Fibroblast of lung (primary cell): ENCODE measurements at regions not wholly inside any gene's neighbourhood (a gene's known extent, or its start where the extent isn't known, plus 50 kb on each side); places are given as distances from the start of the nearest gene placed in this dataset.
"Not testable (repeated sequence)": the region's sequence is repeated elsewhere in the genome, so short reads cannot be mapped to it uniquely, and the experiment has no call there.

Experiments used
- EZH2 ChIP-seq: IDR thresholded peaks from 2 replicates; pipeline ENCODE4 v1.5.1; 2012; ENCODE audit warnings: low read length, control low read depth, mild to moderate bottlenecking; ENCODE audit errors: missing control alignments
- TF ChIP-seq, protein P1 (sequence below), 2 donors: IDR thresholded peaks in 1 of 2; conservative IDR thresholded peaks in 1 of 2; 1 replicate in 1 of 2; 2 replicates in 1 of 2; pipeline ENCODE4 v1.5.1; 2011 to 2012; ENCODE audit warnings: low read length in 2 of 2, control low read depth in 1 of 2, inconsistent platforms in 1 of 2, low read depth in 1 of 2, mild to moderate bottlenecking in 1 of 2

DNA sequence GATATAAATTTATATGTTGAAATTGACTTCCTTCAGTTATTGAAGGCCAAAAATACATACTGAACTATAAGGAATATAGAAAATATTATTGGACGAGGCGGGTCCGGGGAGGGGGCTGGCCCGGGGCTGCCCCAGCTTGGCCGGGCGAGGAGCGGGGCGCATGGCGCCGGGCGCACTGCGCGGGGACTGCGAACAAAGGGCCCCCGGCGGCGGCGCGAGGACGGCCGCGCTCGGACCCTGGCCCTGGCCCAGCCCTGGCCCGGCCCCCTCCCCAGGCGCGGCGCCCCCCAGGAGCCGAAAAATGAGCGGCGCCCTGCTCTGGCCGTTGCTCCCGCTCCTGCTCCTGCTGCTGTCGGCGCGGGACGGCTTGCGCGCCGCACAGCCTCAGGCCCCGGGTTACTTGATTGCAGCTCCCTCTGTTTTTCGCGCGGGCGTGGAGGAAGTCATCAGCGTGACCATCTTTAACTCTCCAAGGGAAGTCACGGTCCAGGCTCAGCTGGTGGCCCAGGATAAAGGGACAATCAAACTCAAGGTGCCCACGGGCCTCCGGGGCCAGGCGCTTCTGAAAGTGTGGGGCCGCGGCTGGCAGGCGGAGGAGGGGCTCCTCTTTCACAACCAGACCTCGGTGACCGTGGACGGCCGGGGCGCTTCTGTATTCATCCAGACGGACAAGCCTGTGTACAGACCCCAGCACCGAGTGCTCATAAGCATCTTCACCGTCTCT is 1247.6 kb upstream of the PHF14 start:
- TF ChIP-seq, protein P1, sequence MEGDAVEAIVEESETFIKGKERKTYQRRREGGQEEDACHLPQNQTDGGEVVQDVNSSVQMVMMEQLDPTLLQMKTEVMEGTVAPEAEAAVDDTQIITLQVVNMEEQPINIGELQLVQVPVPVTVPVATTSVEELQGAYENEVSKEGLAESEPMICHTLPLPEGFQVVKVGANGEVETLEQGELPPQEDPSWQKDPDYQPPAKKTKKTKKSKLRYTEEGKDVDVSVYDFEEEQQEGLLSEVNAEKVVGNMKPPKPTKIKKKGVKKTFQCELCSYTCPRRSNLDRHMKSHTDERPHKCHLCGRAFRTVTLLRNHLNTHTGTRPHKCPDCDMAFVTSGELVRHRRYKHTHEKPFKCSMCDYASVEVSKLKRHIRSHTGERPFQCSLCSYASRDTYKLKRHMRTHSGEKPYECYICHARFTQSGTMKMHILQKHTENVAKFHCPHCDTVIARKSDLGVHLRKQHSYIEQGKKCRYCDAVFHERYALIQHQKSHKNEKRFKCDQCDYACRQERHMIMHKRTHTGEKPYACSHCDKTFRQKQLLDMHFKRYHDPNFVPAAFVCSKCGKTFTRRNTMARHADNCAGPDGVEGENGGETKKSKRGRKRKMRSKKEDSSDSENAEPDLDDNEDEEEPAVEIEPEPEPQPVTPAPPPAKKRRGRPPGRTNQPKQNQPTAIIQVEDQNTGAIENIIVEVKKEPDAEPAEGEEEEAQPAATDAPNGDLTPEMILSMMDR (conservative IDR thresholded peaks at IDR 0.05 in 1 of 2, IDR thresholded peaks at IDR 0.05 in 1 of 2; ENCODE audit: low read depth in 1 of 2, low read length in 2 of 2), result not testable (repeated sequence)
- TF ChIP-seq EZH2, result not testable (repeated sequence)
